Type B pancreatic cell (in vitro differentiated cells): ENCODE measurements at regions not wholly inside any gene's neighbourhood (a gene's known extent, or its start where the extent isn't known, plus 50 kb on each side); places are given as distances from the start of the nearest gene placed in this dataset.

Experiments used
- DNase-seq: peaks from one replicate; pipeline ENCODE4 v3.0.0; 2021; ENCODE audit warnings: mixed read lengths; ENCODE audit not compliant: unreplicated experiment; ENCODE audit errors: extremely low spot score
- H3K27ac Mint-ChIP-seq: 2 replicates; pipeline ENCODE4 v1.8.0; 2021; ENCODE audit warnings: mild to moderate bottlenecking, mixed read lengths
- H3K27me3 Mint-ChIP-seq: 2 replicates; pipeline ENCODE4 v1.8.0; 2021; ENCODE audit warnings: mixed read lengths
- H3K36me3 Mint-ChIP-seq: 2 replicates; pipeline ENCODE4 v1.8.0; 2021; ENCODE audit warnings: mixed read lengths
- H3K4me1 Mint-ChIP-seq: one replicate; pipeline ENCODE4 v1.8.0; 2021; ENCODE audit warnings: mixed read lengths; ENCODE audit not compliant: unreplicated experiment
- H3K4me3 Mint-ChIP-seq: 2 replicates; pipeline ENCODE4 v1.8.0; 2021; ENCODE audit warnings: mild to moderate bottlenecking, mixed read lengths
- H3K9me3 Mint-ChIP-seq: 2 replicates; pipeline ENCODE4 v1.8.0; 2021; ENCODE audit warnings: mixed read lengths
- TF ChIP-seq, protein P1 (sequence below): fragments of 200-600 bp; sonication (generic); conservative IDR thresholded peaks from 2 replicates; pipeline ENCODE4 v1.5.0; 2021; ENCODE audit warnings: antibody characterized with exemption, mild to moderate bottlenecking

DNA sequence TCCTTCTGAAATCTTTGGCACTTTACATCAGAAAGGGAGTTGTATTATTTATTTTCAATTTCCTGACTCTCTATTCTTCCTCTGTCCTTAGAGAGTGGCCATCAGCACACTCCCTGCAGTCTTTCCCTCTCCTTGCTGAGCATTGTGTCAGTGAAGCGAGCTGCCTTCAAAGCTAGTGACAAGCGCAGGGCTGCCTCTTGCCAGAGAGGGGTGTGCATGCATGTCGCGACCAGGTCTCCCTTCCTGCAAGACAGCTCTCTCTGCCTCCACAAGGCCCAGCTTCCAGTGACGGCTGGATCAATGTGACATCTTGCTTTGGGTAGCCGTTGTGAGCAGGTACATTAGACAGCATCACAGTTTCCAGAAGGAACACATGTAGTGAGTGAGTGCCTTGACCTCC is 810.9 kb upstream of the TENM3 start:
- no peaks in the 10 kb centered on the region for H3K36me3 Mint-ChIP-seq
- peaks cover 5% of the 10 kb centered on the region for H3K4me1 Mint-ChIP-seq
- H3K4me3 Mint-ChIP-seq = no peak overlapping the region
- no peaks in the 10 kb centered on the region for H3K27me3 Mint-ChIP-seq
- no peaks in the 10 kb centered on the region for H3K9me3 Mint-ChIP-seq
- no peak for DNase-seq
- no peak overlapping the region for H3K27ac Mint-ChIP-seq
- TF ChIP-seq, protein P1, sequence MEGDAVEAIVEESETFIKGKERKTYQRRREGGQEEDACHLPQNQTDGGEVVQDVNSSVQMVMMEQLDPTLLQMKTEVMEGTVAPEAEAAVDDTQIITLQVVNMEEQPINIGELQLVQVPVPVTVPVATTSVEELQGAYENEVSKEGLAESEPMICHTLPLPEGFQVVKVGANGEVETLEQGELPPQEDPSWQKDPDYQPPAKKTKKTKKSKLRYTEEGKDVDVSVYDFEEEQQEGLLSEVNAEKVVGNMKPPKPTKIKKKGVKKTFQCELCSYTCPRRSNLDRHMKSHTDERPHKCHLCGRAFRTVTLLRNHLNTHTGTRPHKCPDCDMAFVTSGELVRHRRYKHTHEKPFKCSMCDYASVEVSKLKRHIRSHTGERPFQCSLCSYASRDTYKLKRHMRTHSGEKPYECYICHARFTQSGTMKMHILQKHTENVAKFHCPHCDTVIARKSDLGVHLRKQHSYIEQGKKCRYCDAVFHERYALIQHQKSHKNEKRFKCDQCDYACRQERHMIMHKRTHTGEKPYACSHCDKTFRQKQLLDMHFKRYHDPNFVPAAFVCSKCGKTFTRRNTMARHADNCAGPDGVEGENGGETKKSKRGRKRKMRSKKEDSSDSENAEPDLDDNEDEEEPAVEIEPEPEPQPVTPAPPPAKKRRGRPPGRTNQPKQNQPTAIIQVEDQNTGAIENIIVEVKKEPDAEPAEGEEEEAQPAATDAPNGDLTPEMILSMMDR = no peak

DNA sequence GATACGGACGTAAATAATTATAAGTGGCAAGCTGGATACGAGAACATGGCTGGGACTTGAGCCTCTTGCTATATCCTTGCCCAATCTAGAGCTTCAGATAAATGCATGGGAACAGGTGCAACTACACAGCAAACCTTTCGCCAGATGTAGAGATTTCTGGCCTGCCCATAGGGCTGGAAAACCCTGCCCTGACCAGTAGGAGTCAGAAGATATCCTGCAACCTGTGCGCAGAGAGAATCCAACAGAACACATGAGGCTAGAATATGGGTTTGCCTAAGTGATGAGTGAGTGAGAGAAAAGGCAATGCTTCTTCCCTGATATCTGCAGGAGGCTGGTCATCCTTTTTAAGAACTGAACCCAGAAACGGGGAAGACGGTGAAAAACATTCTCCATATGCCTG is 805.3 kb upstream of the TENM3 start:
- Mint-ChIP-seq H3K36me3 (no peaks in the 10 kb centered on the region), H3K27me3 (no peaks in the 10 kb centered on the region), H3K27ac (no peak overlapping the region), H3K4me3 (no peak overlapping the region), H3K4me1 (no peaks in the 10 kb centered on the region), H3K9me3 (no peaks in the 10 kb centered on the region)
- no peak for DNase-seq
- TF ChIP-seq, protein P1 = no peak

DNA sequence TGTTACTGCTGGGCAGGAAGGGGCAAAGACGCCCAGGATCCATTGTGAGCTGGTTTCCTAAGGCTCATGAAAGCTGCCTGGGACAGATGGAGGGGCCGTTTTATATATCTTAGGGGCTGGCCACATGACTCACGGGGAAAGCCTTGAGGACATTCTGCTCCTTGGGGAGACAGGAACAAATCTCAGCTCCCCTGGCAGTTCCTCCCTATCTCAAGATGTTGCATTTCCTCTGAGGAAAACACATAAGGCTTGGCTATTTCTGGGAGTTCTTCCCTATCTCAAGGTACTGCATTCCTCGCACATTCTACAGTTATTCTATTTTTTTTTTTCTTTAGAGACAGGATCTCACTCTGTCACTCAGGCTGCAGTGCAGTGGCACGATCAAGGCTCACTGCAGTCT is 804.6 kb upstream of the TENM3 start:
- H3K9me3 Mint-ChIP-seq = no peaks in the 10 kb centered on the region
- H3K27me3 Mint-ChIP-seq = no peaks in the 10 kb centered on the region

DNA sequence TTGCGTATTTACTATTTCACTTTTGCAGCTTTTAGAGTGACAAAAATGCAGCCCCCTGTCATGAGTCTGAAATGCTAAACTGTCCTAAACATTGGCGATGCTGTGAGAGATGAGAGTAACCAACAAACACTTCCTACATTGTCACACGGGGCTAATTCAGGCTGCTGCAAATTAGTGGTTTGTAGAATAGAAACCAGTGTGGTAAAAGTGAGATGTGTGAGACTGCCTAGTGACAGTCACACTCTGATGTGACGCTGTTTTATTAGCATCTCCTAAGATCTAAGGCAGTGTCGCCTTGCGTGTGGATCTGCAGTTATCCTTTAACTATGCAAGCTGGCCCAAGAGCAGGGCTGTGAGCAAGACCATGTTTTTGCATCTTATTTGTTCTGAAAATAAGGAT is 800.2 kb upstream of the TENM3 start:
- Mint-ChIP-seq H3K9me3 (no peaks in the 10 kb centered on the region), H3K27me3 (no peaks in the 10 kb centered on the region), H3K27ac (no peak overlapping the region), H3K36me3 (no peaks in the 10 kb centered on the region), H3K4me3 (no peak overlapping the region), H3K4me1 (no peaks in the 10 kb centered on the region)
- TF ChIP-seq, protein P1 = no peak
- no peak for DNase-seq

More for the DNA sequence above, 804.6 kb upstream of the TENM3 start:
- TF ChIP-seq, protein P1 = no peak
- Mint-ChIP-seq H3K4me3 (no peak overlapping the region), H3K36me3 (no peaks in the 10 kb centered on the region), H3K27ac (no peak overlapping the region), H3K4me1 (no peaks in the 10 kb centered on the region)
- DNase-seq = no peak

DNA sequence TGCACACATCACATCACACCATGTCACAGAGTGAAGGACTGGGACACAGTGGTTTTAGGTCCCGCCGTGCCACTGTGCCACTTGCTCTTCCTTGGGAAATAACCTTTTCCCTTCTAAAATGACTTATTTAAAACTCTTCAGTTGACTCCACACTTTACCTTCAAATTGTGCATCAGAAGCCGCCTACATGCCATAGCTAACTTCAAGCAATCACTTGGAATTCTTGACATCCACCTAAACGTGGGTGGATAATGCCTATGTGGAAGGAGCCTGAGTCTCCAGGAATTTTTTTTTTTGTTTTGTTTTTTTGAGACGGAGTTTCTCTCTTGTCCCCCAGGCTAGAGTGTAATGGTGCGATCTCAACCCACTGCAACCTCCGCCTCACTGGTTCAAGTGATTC is 777.4 kb upstream of the TENM3 start:
- H3K27ac Mint-ChIP-seq = no peak overlapping the region
- H3K4me1 Mint-ChIP-seq = no peaks in the 10 kb centered on the region
- no peaks in the 10 kb centered on the region for H3K36me3 Mint-ChIP-seq
- H3K27me3 Mint-ChIP-seq = no peaks in the 10 kb centered on the region
- no peaks in the 10 kb centered on the region for H3K9me3 Mint-ChIP-seq
- no peak overlapping the region for H3K4me3 Mint-ChIP-seq
- TF ChIP-seq, protein P1 = no peak
- DNase-seq = no peak

DNA sequence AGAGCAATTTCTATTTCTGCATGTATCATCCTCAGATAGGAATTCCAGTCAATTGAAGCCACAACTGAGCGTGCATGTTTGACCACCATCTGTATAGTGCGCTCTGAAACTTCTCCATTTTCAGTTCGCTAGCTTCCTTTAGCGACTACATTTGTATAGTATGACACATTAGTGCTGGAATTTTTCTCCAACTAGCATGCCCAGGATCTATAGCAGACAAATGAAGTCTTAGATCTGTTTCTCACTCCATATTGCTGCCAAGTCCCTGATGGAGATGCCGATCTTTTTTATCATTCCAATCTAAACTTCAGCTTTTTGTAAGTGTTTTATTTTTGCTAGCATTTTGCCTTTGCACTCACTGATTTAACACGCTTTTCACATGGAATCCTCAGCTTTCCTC is 774.8 kb upstream of the TENM3 start:
- Mint-ChIP-seq H3K4me1 (no peaks in the 10 kb centered on the region), H3K4me3 (no peak overlapping the region), H3K9me3 (no peaks in the 10 kb centered on the region), H3K27me3 (no peaks in the 10 kb centered on the region), H3K27ac (no peak overlapping the region), H3K36me3 (no peaks in the 10 kb centered on the region)
- DNase-seq = no peak
- TF ChIP-seq, protein P1 = no peak
